ENCODE measurements at regions not wholly inside any gene's neighbourhood (a gene's known extent, or its start where the extent isn't known, plus 50 kb on each side); places are given as distances from the start of the nearest gene placed in this dataset.

- Histone ChIP-seq H3K79me2 (ENCODE audit: insufficient read depth, low read length) (no peaks in the 10 kb centered on the region), H3K9me3 (ENCODE audit: low read length) (no peaks in the 10 kb centered on the region), H3K36me3 (replicated peaks in 1 of 2; ENCODE audit: control insufficient read depth in 1 of 2, insufficient read depth in 2 of 2, low read length in 2 of 2) (no peaks in the 10 kb centered on the region), H3K27me3 (ENCODE audit: control insufficient read depth in 1 of 2, insufficient read depth in 2 of 2, low read length in 2 of 2) (peaks cover 3 to 37% of the 10 kb centered on the region in 2 experiments; a peak in 4 of 5 replicates), H3K4me3 (replicated peaks in 1 of 3; ENCODE audit: insufficient read depth in 1 of 3, low read depth in 2 of 3, low read length in 3 of 3) (no peak overlapping the region), H3K4me1 (ENCODE audit: insufficient read depth, low read length) (no peaks in the 10 kb centered on the region), H4K20me1 (ENCODE audit: insufficient read depth, low read length) (no peaks in the 10 kb centered on the region), H3K4me2 (ENCODE audit: low read depth, low read length) (no peak overlapping the region), H3K27ac (ENCODE audit: extremely low read length, insufficient read depth, low read length) (no peak overlapping the region), H3K9ac (ENCODE audit: insufficient read depth, low read depth, low read length) (no peak overlapping the region), H2AFZ (ENCODE audit: low read length) (no peak overlapping the region)
- FAIRE-seq = no peak
- 53% methylated on average over 19 of the region's 19 CpGs for WGBS (ENCODE audit: low lambda C conversion rate)
- DNase-seq (ENCODE audit: low spot score) = no peak
- POLR2A ChIA-PET = no interaction called here
- in situ Hi-C loops (cut with HindIII; ENCODE audit: extremely low pct_ligation_motif_present, low pct_unique_long_range_greater_than_20kb) = no loop called here
- BruUV-seq (replicated peaks) = no TSS peak
- intact Hi-C loops (cut with micrococcal nuclease; ENCODE audit: unreplicated experiment) = no loop called here
- ATAC-seq = no peak
- CTCF ChIA-PET (ENCODE audit: low intra/inter-chr PET ratio, low total read pairs) = no interaction called here
- no peak for TF ChIP-seq ZNF841 (CRISPR knock-in tag; IDR thresholded peaks at IDR 0.05; ENCODE audit: borderline replicate concordance)
- no peak for TF ChIP-seq ZNF350 (CRISPR knock-in tag; IDR thresholded peaks at IDR 0.05; ENCODE audit: borderline replicate concordance, low read depth)
- TF ChIP-seq, protein P1, sequence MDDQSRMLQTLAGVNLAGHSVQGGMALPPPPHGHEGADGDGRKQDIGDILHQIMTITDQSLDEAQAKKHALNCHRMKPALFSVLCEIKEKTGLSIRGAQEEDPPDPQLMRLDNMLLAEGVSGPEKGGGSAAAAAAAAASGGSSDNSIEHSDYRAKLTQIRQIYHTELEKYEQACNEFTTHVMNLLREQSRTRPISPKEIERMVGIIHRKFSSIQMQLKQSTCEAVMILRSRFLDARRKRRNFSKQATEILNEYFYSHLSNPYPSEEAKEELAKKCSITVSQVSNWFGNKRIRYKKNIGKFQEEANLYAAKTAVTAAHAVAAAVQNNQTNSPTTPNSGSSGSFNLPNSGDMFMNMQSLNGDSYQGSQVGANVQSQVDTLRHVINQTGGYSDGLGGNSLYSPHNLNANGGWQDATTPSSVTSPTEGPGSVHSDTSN (CRISPR knock-in tag; IDR thresholded peaks at IDR 0.05; ENCODE audit: borderline replicate concordance) = no peak
- TF ChIP-seq SRSF9 (IDR thresholded peaks at IDR 0.05; ENCODE audit: borderline replicate concordance, insufficient read depth, low read depth, low read length, poor library complexity, severe bottlenecking) = no peak
- no peak for TF ChIP-seq ZSCAN31 (CRISPR knock-in tag; IDR thresholded peaks at IDR 0.05; ENCODE audit: low read depth)
- TF ChIP-seq AKNA (CRISPR knock-in tag; IDR thresholded peaks at IDR 0.05; ENCODE audit: borderline replicate concordance) = no peak
- no peak for TF ChIP-seq NFKB2 (CRISPR knock-in tag; IDR thresholded peaks at IDR 0.05; ENCODE audit: borderline replicate concordance)
- TF ChIP-seq ZNF296 (CRISPR knock-in tag; conservative IDR thresholded peaks at IDR 0.05) = no peak
- no peak for TF ChIP-seq SKIL (CRISPR knock-in tag; IDR thresholded peaks at IDR 0.05; ENCODE audit: borderline replicate concordance)
- TF ChIP-seq FOXJ3 (CRISPR knock-in tag; IDR thresholded peaks at IDR 0.05; ENCODE audit: borderline replicate concordance) = no peak
- TF ChIP-seq ZBTB38 (CRISPR knock-in tag; IDR thresholded peaks at IDR 0.05) = no peak
- TF ChIP-seq, protein P2, sequence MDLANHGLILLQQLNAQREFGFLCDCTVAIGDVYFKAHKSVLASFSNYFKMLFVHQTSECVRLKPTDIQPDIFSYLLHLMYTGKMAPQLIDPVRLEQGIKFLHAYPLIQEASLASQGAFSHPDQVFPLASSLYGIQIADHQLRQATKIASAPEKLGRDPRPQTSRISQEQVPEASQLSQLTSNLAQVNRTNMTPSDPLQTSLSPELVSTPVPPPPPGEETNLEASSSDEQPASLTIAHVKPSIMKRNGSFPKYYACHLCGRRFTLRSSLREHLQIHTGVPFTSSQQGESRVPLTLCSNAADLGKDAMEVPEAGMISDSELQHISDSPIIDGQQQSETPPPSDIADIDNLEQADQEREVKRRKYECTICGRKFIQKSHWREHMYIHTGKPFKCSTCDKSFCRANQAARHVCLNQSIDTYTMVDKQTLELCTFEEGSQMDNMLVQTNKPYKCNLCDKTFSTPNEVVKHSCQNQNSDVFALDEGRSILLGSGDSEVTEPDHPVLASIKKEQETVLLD (CRISPR knock-in tag; IDR thresholded peaks at IDR 0.05; ENCODE audit: low read depth) = no peak
- TF ChIP-seq ZNF496 (CRISPR knock-in tag; IDR thresholded peaks at IDR 0.05; ENCODE audit: insufficient replicate concordance) = no peak
These were observed 172.8 kb downstream of the LINC00237 start for GRCh38 chr20:20933142-20933958.
